ENCODE measurements at regions not wholly inside any gene's neighbourhood (a gene's known extent, or its start where the extent isn't known, plus 50 kb on each side); places are given as distances from the start of the nearest gene placed in this dataset.

- no peak overlapping the region for H3K4me3 ChIP-seq
- BruUV-seq (replicated peaks) = no TSS peak
- H3K27ac ChIP-seq (ENCODE audit: control insufficient read depth, insufficient read depth) = no peak overlapping the region
- H4K20me1 ChIP-seq (ENCODE audit: control insufficient read depth, insufficient read depth) = no peaks in the 10 kb centered on the region
- 1% methylated on average over 4 of the region's 4 CpGs for WGBS (ENCODE audit: insufficient coverage, insufficient replicate concordance, low lambda C conversion rate, missing lambda C conversion rate)
- no peaks in the 10 kb centered on the region for H3K79me2 ChIP-seq (ENCODE audit: control insufficient read depth, insufficient read depth, low read length)
- intact Hi-C loops (cut with micrococcal nuclease; ENCODE audit: unreplicated experiment) (no loop called here), in situ Hi-C loops (cut with MboI) (no loop called here)
- no peak for TF ChIP-seq YBX1 (IDR thresholded peaks at IDR 0.05)
- TF ChIP-seq, protein P1, sequence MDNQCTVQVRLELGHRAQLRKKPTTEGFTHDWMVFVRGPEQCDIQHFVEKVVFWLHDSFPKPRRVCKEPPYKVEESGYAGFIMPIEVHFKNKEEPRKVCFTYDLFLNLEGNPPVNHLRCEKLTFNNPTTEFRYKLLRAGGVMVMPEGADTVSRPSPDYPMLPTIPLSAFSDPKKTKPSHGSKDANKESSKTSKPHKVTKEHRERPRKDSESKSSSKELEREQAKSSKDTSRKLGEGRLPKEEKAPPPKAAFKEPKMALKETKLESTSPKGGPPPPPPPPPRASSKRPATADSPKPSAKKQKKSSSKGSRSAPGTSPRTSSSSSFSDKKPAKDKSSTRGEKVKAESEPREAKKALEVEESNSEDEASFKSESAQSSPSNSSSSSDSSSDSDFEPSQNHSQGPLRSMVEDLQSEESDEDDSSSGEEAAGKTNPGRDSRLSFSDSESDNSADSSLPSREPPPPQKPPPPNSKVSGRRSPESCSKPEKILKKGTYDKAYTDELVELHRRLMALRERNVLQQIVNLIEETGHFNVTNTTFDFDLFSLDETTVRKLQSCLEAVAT (IDR thresholded peaks at IDR 0.05) = no peak
- TF ChIP-seq, protein P2, sequence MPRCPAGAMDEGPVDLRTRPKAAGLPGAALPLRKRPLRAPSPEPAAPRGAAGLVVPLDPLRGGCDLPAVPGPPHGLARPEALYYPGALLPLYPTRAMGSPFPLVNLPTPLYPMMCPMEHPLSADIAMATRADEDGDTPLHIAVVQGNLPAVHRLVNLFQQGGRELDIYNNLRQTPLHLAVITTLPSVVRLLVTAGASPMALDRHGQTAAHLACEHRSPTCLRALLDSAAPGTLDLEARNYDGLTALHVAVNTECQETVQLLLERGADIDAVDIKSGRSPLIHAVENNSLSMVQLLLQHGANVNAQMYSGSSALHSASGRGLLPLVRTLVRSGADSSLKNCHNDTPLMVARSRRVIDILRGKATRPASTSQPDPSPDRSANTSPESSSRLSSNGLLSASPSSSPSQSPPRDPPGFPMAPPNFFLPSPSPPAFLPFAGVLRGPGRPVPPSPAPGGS (IDR thresholded peaks at IDR 0.05; ENCODE audit: borderline replicate concordance, insufficient read depth, low read depth, low read length, poor library complexity, severe bottlenecking) = no peak
- no peak for TF ChIP-seq ETV6 (conservative IDR thresholded peaks at IDR 0.05 in 1 of 2, IDR thresholded peaks at IDR 0.05 in 1 of 2; ENCODE audit: borderline replicate concordance in 1 of 2, low read depth in 1 of 2)
- TF ChIP-seq ATF2 (IDR thresholded peaks at IDR 0.05; ENCODE audit: low read length) = no peak
- TF ChIP-seq BMI1 (IDR thresholded peaks at IDR 0.05; ENCODE audit: borderline replicate concordance) = no peak
- TF ChIP-seq CREM (IDR thresholded peaks at IDR 0.05; ENCODE audit: low read depth) = no peak
- no peak for TF ChIP-seq E4F1 (IDR thresholded peaks at IDR 0.05; ENCODE audit: borderline replicate concordance, partially characterized antibody)
- no peak for TF ChIP-seq NFYA (IDR thresholded peaks at IDR 0.05; ENCODE audit: borderline replicate concordance, low read depth, low read length)
- TF ChIP-seq EGR1 (IDR thresholded peaks at IDR 0.05; ENCODE audit: borderline replicate concordance in 1 of 2, low read depth in 2 of 2, low read length in 2 of 2) = no peak
- no peak for TF ChIP-seq EED (IDR thresholded peaks at IDR 0.05; ENCODE audit: low read depth)
- H3K36me3 ChIP-seq (ENCODE audit: control insufficient read depth in 2 of 2, insufficient read depth in 2 of 2, low read length in 1 of 2) = no peaks in the 10 kb centered on the region
- H3K9ac ChIP-seq (ENCODE audit: control insufficient read depth, insufficient read depth, low read length) = no peak overlapping the region
- no peak overlapping the region for H3K4me2 ChIP-seq (ENCODE audit: control insufficient read depth, insufficient read depth)
- H2AFZ ChIP-seq (ENCODE audit: control insufficient read depth, low read depth, low read length) = no peak overlapping the region
- no peaks in the 10 kb centered on the region; the same call in 2 of the 3 replicates for H3K9me3 ChIP-seq (replicated peaks; ENCODE audit: control insufficient read depth, insufficient read depth, low read length)
- ChIA-PET SMC1A (ENCODE audit: uncharacterized antibody, unreplicated experiment) (interaction anchor here (1.7 to 1.9 kb wide), 2 partner anchors 10 to 16 kb away, joined by 4 to 7 read pairs; no protein-coding TSS in a partner anchor), POLR2A (no interaction called here), RAD21 (ENCODE audit: unreplicated experiment) (interaction anchor here (0.9 to 1.5 kb wide), 2 partner anchors 24 to 37 kb away, joined by 3 to 4 read pairs; no protein-coding TSS in a partner anchor), CTCF (no interaction called here)
- no peak for ATAC-seq
- no peaks in the 10 kb centered on the region for H3K27me3 ChIP-seq (replicated peaks in 1 of 2; ENCODE audit: control insufficient read depth in 2 of 2, insufficient read depth in 2 of 2, low read length in 1 of 2)
- no peak for DNase-seq (ENCODE audit: low read depth, low spot score)
- no peak for FAIRE-seq
- H3K4me1 ChIP-seq (ENCODE audit: control insufficient read depth, insufficient read depth, low read length) = no peaks in the 10 kb centered on the region
Observed at GRCh38 chr19:28037186-28037585, 1175.8 kb downstream of the UQCRFS1 start.
